B cell (primary cell): ENCODE measurements at regions not wholly inside any gene's neighbourhood (a gene's known extent, or its start where the extent isn't known, plus 50 kb on each side); places are given as distances from the start of the nearest gene placed in this dataset.

ENCODE experiments used
- CTCF ChIP-seq: fragments of 200-600 bp; IDR thresholded peaks from one replicate; pipeline ENCODE4 v1.8.0; 2022; ENCODE audit warnings: antibody characterized with exemption, mild to moderate bottlenecking
- EZH2 ChIP-seq: IDR thresholded peaks from 2 replicates; pipeline ENCODE4 v1.6.1; 2012; ENCODE audit warnings: borderline replicate concordance, low read depth, mild to moderate bottlenecking, moderate library complexity, low read length; ENCODE audit not compliant: insufficient read depth, poor library complexity, severe bottlenecking

DNA sequence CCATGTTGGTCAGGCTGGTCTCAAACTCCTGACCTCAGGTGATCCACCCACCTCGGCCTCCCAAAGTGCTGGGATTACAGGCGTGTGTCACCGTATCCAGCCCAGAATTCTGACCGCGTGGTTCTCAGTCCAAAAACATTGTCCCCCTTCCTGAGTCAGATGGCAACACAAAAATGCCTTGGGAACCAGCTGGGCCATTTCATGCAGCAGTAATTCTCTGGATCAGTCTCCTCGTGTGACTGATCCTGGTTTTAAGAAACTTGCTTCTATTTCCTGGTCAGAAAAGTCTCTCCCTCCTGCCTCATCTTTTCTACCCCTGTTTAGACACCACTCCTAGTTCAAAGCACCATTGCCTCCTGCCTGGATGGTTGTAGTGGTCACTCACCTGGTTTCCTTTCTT, 60.9 kb upstream of the USP29 start:
- no peak for TF ChIP-seq CTCF
- TF ChIP-seq EZH2 = no peak
